22Rv1 (cell line): ENCODE measurements at regions not wholly inside any gene's neighbourhood (a gene's known extent, or its start where the extent isn't known, plus 50 kb on each side); places are given as distances from the start of the nearest gene placed in this dataset.

Source experiments
- H3K27ac ChIP-seq: fragments of 450-650 bp; 2 replicates; pipeline ENCODE4 v1.5.1; 2017
- CTCF ChIP-seq: fragments of 450-650 bp; IDR thresholded peaks from 2 replicates; pipeline ENCODE4 v1.5.1; 2017; ENCODE audit warnings: mild to moderate bottlenecking
- ZFX ChIP-seq: fragments of 450-650 bp; IDR thresholded peaks from 2 replicates; pipeline ENCODE4 v1.6.1; 2017; ENCODE audit warnings: antibody characterized with exemption, borderline replicate concordance

- H3K27ac ChIP-seq, result no peak overlapping the region
- TF ChIP-seq CTCF (no peak), ZFX (no peak)
Observed at GRCh38 chr11:25159341-25159740, 662.5 kb downstream of the LUZP2 start.

- H3K27ac ChIP-seq, result no peak overlapping the region
- TF ChIP-seq CTCF (no peak), ZFX (no peak)
Observed at GRCh38 chr11:25163421-25163820, 666.6 kb downstream of the LUZP2 start.

- H3K27ac ChIP-seq, result no peak overlapping the region
- TF ChIP-seq CTCF (no peak), ZFX (no peak)
Observed at GRCh38 chr11:25180187-25180586, 683.3 kb downstream of the LUZP2 start.

- no peak overlapping the region for H3K27ac ChIP-seq
- TF ChIP-seq ZFX, result no peak
- TF ChIP-seq CTCF, result no peak
Observed at GRCh38 chr11:25183411-25183810, 686.6 kb downstream of the LUZP2 start.

GRCh38 chr11:25197515-25197914 is 700.7 kb downstream of the LUZP2 start:
- no peak overlapping the region for H3K27ac ChIP-seq
- TF ChIP-seq ZFX (no peak), CTCF (no peak)

- no peak for TF ChIP-seq ZFX
- TF ChIP-seq CTCF, result no peak
- H3K27ac ChIP-seq, result no peak overlapping the region
Observed at GRCh38 chr11:25198704-25199103, 701.9 kb downstream of the LUZP2 start.

GRCh38 chr11:25200925-25201324 is 704.1 kb downstream of the LUZP2 start:
- TF ChIP-seq CTCF (no peak), ZFX (no peak)
- H3K27ac ChIP-seq, result no peak overlapping the region
